ENCODE measurements at regions not wholly inside any gene's neighbourhood (a gene's known extent, or its start where the extent isn't known, plus 50 kb on each side); places are given as distances from the start of the nearest gene placed in this dataset.

GRCh38 chr2:107393516-107393915, 433.2 kb upstream of the RGPD4 start:
- Histone ChIP-seq H3K23ac (ENCODE audit: insufficient read length, low read depth, low read length) (no peak overlapping the region), H3K4me1 (ENCODE audit: insufficient read depth, low read length) (no peaks in the 10 kb centered on the region), H4K91ac (ENCODE audit: insufficient read length, low read depth, low read length) (no peak overlapping the region), H2AK5ac (ENCODE audit: insufficient read length, low read length) (no peak overlapping the region), H3K56ac (ENCODE audit: insufficient read length, low read depth, low read length) (no peak overlapping the region), H3K4me2 (ENCODE audit: insufficient read depth, insufficient read length, low read length) (no peak overlapping the region), H3K9me3 (ENCODE audit: control insufficient read depth, low read depth, low read length) (no peaks in the 10 kb centered on the region), H4K8ac (replicated peaks; ENCODE audit: insufficient read length, low read depth, low read length) (no peak overlapping the region), H3K79me2 (ENCODE audit: insufficient read depth, low read length) (no peaks in the 10 kb centered on the region), H4K20me1 (ENCODE audit: control insufficient read depth, insufficient read depth, insufficient read length) (no peaks in the 10 kb centered on the region), H2BK15ac (ENCODE audit: low read depth, low read length) (no peak overlapping the region), H3K9ac (ENCODE audit: extremely low read depth, insufficient read length, low read length) (no peak overlapping the region), H2BK120ac (ENCODE audit: low read depth, low read length, poor library complexity, severe bottlenecking) (no peak overlapping the region), H4K5ac (ENCODE audit: insufficient read length, low read depth, low read length) (no peak overlapping the region), H3K4ac (ENCODE audit: low read depth, low read length) (no peak overlapping the region), H2AFZ (ENCODE audit: low read length) (no peak overlapping the region), H3K27ac (ENCODE audit: insufficient read length, low read depth, low read length) (no peak overlapping the region), H3K23me2 (ENCODE audit: insufficient read length, low read depth, low read length, poor library complexity, severe bottlenecking) (no peaks in the 10 kb centered on the region), H2BK12ac (ENCODE audit: insufficient read length, low read depth, low read length) (no peak overlapping the region), H3T11ph (ENCODE audit: low read length) (no peak overlapping the region), H3K79me1 (ENCODE audit: insufficient read depth, low read depth, low read length, poor library complexity, severe bottlenecking) (no peaks in the 10 kb centered on the region), H2BK20ac (ENCODE audit: low read depth, low read length, poor library complexity, severe bottlenecking) (no peak overlapping the region), H3K18ac (ENCODE audit: insufficient read length, low read depth, low read length) (no peak overlapping the region), H2BK5ac (ENCODE audit: insufficient read length, low read length) (no peak overlapping the region), H3K14ac (ENCODE audit: insufficient read depth, low read length) (no peak overlapping the region), H3K27me3 (ENCODE audit: insufficient read depth, low read length) (no peaks in the 10 kb centered on the region)
- Mint-ChIP-seq H3K36me3 (ENCODE audit: insufficient read depth in 1 of 3, low read depth in 3 of 3) (peaks cover 0 to 5% (median under 1%) of the 10 kb centered on the region in 3 experiments; a peak in 4 of 7 replicates), H3K4me1 (peaks cover 9% of the 10 kb centered on the region in 2 experiments; a peak in 2 of 4 replicates), H3K9me3 (peaks cover 4 to 6% of the 10 kb centered on the region in 2 experiments; a peak in 4 of 5 replicates), H3K27me3 (ENCODE audit: low read depth) (no peaks in the 10 kb centered on the region), H3K4me3 (no peak overlapping the region), H3K27ac (no peak overlapping the region)
- TF ChIP-seq, protein P1, sequence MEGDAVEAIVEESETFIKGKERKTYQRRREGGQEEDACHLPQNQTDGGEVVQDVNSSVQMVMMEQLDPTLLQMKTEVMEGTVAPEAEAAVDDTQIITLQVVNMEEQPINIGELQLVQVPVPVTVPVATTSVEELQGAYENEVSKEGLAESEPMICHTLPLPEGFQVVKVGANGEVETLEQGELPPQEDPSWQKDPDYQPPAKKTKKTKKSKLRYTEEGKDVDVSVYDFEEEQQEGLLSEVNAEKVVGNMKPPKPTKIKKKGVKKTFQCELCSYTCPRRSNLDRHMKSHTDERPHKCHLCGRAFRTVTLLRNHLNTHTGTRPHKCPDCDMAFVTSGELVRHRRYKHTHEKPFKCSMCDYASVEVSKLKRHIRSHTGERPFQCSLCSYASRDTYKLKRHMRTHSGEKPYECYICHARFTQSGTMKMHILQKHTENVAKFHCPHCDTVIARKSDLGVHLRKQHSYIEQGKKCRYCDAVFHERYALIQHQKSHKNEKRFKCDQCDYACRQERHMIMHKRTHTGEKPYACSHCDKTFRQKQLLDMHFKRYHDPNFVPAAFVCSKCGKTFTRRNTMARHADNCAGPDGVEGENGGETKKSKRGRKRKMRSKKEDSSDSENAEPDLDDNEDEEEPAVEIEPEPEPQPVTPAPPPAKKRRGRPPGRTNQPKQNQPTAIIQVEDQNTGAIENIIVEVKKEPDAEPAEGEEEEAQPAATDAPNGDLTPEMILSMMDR (conservative IDR thresholded peaks at IDR 0.05) = no peak
- DNase-seq = no peak

Data from H9 (cell line).